ENCODE measurements at regions not wholly inside any gene's neighbourhood (a gene's known extent, or its start where the extent isn't known, plus 50 kb on each side); places are given as distances from the start of the nearest gene placed in this dataset.

GRCh38 chr10:63822496-63822895, 301.3 kb downstream of the REEP3 start:
- TF ChIP-seq CTCF (conservative IDR thresholded peaks at IDR 0.05; ENCODE audit: low read depth in 2 of 2): no peak
- no peak for TF ChIP-seq POLR2AphosphoS5 (IDR thresholded peaks at IDR 0.05; ENCODE audit: low read depth)
- no peak for TF ChIP-seq EZH2 (IDR thresholded peaks at IDR 0.05; ENCODE audit: low read depth, unreplicated experiment)
- TF ChIP-seq JUNB (IDR thresholded peaks at IDR 0.05; ENCODE audit: unreplicated experiment): no peak
- no peak for TF ChIP-seq EZH2phosphoT487 (IDR thresholded peaks at IDR 0.05; ENCODE audit: unreplicated experiment)
- no peak for TF ChIP-seq CREB1 (CRISPR knock-in tag; IDR thresholded peaks at IDR 0.05; ENCODE audit: low read depth)
- no peak for TF ChIP-seq ETS1 (IDR thresholded peaks at IDR 0.05)
- TF ChIP-seq REST (IDR thresholded peaks at IDR 0.05; ENCODE audit: unreplicated experiment): no peak
- no peak for TF ChIP-seq ZNF462 (CRISPR knock-in tag; IDR thresholded peaks at IDR 0.05)
